HG03175 (cell line): ENCODE measurements at regions not wholly inside any gene's neighbourhood (a gene's known extent, or its start where the extent isn't known, plus 50 kb on each side); places are given as distances from the start of the nearest gene placed in this dataset.

Source experiments
- ATAC-seq: cut with Tn5 transposase; IDR thresholded peaks from one replicate; pipeline ENCODE4 v1.9.1; 2021; ENCODE audit warnings: mild to moderate bottlenecking, moderate library complexity; ENCODE audit not compliant: unreplicated experiment

DNA sequence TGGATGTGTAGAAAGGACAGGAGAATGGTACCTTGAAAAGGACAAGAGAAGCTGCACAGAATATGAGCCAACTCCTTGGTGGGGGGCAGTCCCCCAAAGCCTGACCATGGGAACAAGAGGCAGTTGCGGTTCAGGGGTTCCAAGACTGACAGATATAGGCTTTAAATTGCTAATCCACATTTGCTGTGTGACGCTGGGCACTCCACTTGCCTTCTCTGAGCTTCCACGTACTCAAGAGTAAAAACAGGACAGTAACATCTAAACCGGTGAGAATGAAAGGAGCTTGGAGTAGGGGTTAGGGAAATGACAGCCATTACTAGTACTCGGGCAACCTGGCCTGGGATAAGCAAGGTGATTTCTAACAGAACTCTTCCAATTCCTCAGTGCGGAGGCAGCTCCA lies 57.9 kb upstream of the LRFN2 start:
- no peak for ATAC-seq

DNA sequence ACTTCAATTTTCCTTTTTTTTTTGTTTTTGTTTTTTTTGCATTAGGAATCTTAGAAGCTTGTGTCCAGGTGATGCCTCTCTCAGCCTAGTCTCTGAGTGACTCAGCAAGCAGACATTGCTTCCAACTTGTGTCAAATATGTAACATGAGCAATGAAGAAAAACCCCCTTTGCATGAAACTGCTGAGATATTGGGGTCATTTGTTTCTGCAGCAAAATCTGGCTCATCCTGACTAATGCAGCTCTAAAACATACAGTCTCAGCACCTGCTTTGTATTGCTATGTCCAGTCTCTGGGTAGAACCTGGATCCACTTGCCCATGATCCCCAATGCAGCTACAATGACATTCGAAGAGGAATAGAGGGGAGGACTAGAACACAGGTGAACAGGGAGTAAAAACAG lies 55.7 kb upstream of the LRFN2 start:
- no peak for ATAC-seq

DNA sequence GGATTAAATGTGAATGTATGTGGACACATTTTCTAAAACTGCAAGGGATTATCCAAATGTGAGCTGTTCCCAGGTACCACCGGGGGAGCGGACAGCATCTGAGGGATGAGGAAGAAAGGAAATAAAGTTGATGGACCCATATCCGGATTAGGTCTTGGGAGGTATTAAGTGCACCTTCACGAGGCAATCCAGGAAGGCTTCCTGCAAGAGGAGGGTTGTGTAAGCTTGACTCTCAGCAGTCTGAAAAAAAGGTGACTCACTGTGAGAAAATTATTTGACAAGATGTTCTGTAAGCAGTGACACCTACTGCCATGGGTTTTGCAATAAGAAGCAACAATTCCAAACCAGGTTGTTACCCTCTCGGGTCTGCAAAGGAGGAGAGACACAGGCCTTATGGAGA lies 55.0 kb upstream of the LRFN2 start:
- ATAC-seq: no peak

- no peak for ATAC-seq
Observed at GRCh38 chr6:40640599-40641227, 53.5 kb upstream of the LRFN2 start.
